Panc1 (cell line): ENCODE measurements at regions not wholly inside any gene's neighbourhood (a gene's known extent, or its start where the extent isn't known, plus 50 kb on each side); places are given as distances from the start of the nearest gene placed in this dataset.

ENCODE experiments used
- ATAC-seq: fragments of 200-7000 bp; cut with Tn5 transposase; 2 replicates; pipeline ENCODE4 v1.9.1; 2020; ENCODE audit warnings: mild to moderate bottlenecking, moderate library complexity
- BruUV-seq: library from RNA; stranded (reverse); fragments of 400-500 nt; replicated peaks from 2 replicates; lab custom pipeline; 2021; lab: Mats Ljungman, UMichigan
- CTCF ChIA-PET: fragments of 300-600 bp; sonication (Branson Sonifier 250); formaldehyde crosslinking; loops from one replicate; lab custom pipeline; 2022; ENCODE audit warnings: antibody characterized with exemption; lab: Charles Lee
- POLR2A ChIA-PET: fragments of 300-600 bp; sonication (Branson Sonifier 250); formaldehyde crosslinking; loops from one replicate; lab custom pipeline; 2022; ENCODE audit warnings: antibody characterized with exemption; lab: Charles Lee
- DNase-seq: peaks from one replicate; pipeline ENCODE4 v3.0.0-alpha.2; 2010; ENCODE audit warnings: low read depth, low spot score
- H3K27ac ChIP-seq: 2 replicates; pipeline ENCODE4 v1.5.1; 2011; ENCODE audit warnings: mild to moderate bottlenecking, low read length, inconsistent platforms
- H3K27me3 ChIP-seq: fragments of 200-500 bp; sonication (Bioruptor generic); 2 replicates; pipeline ENCODE4 v1.6.0; 2014; ENCODE audit warnings: low read length, inconsistent platforms; ENCODE audit not compliant: control insufficient read depth, insufficient read depth
- H3K36me3 ChIP-seq: fragments of 200-500 bp; sonication (Bioruptor generic); 2 replicates; pipeline ENCODE4 v1.5.1; 2014; ENCODE audit warnings: inconsistent platforms, mild to moderate bottlenecking, low read length, moderate library complexity; ENCODE audit not compliant: control insufficient read depth, insufficient read depth
- H3K4me1 ChIP-seq: 2 replicates; pipeline ENCODE4 v1.5.1; 2011; ENCODE audit warnings: inconsistent platforms, mild to moderate bottlenecking, low read length, moderate library complexity; ENCODE audit not compliant: control insufficient read depth, insufficient read depth
- H3K4me3 ChIP-seq, 2 experiments: 2 replicates each; pipeline ENCODE4 v1.5.1; 2011 to 2012; ENCODE audit warnings: low read depth in 2 of 2, low read length in 2 of 2, mild to moderate bottlenecking in 2 of 2, inconsistent platforms in 1 of 2, moderate library complexity in 1 of 2
- H3K9me3 ChIP-seq: fragments of 200-500 bp; sonication (Bioruptor generic); 2 replicates; pipeline ENCODE4 v1.5.1; 2014; ENCODE audit warnings: low read depth, mild to moderate bottlenecking, inconsistent platforms, low read length, moderate library complexity; ENCODE audit not compliant: control insufficient read depth, insufficient read depth
- POLR2AphosphoS5 ChIP-seq: IDR thresholded peaks from 2 replicates; pipeline ENCODE4 v1.6.1; 2012; ENCODE audit warnings: mild to moderate bottlenecking, low read depth, low read length, moderate library complexity
- SIN3A ChIP-seq: IDR thresholded peaks from 2 replicates; pipeline ENCODE4 v1.6.1; 2012; ENCODE audit warnings: low read depth, mild to moderate bottlenecking, low read length, moderate library complexity, borderline replicate concordance; ENCODE audit not compliant: insufficient read depth
- TCF7L2 ChIP-seq: IDR thresholded peaks from 2 replicates; pipeline ENCODE4 v1.6.1; 2011; ENCODE audit warnings: mild to moderate bottlenecking, low read depth, low read length, inconsistent platforms
- in situ Hi-C: cut with HindIII; loops from 2 replicates; pipeline ENCODE4 v1.10.0; 2016; ENCODE audit warnings: low sequenced_read_pairs, low pct_unique_long_range_greater_than_20kb
- intact Hi-C: fragments of 100-400 bp; cut with micrococcal nuclease; formaldehyde crosslinking; loops from one replicate; pipeline ENCODE4 v1.10.0; 2022; ENCODE audit not compliant: unreplicated experiment
- TF ChIP-seq, protein P1 (sequence below): fragments of 450-650 bp; IDR thresholded peaks from 2 replicates; pipeline ENCODE4 v1.5.1; 2017; ENCODE audit warnings: mild to moderate bottlenecking
- TF ChIP-seq, protein P2 (sequence below), 2 experiments: IDR thresholded peaks; 2 replicates each; pipeline ENCODE4 v1.6.1; 2011 to 2012; ENCODE audit warnings: low read depth in 2 of 2, control low read depth in 1 of 2, low read length in 1 of 2, mild to moderate bottlenecking in 1 of 2, moderate library complexity in 1 of 2; ENCODE audit not compliant: insufficient read depth in 1 of 2

DNA sequence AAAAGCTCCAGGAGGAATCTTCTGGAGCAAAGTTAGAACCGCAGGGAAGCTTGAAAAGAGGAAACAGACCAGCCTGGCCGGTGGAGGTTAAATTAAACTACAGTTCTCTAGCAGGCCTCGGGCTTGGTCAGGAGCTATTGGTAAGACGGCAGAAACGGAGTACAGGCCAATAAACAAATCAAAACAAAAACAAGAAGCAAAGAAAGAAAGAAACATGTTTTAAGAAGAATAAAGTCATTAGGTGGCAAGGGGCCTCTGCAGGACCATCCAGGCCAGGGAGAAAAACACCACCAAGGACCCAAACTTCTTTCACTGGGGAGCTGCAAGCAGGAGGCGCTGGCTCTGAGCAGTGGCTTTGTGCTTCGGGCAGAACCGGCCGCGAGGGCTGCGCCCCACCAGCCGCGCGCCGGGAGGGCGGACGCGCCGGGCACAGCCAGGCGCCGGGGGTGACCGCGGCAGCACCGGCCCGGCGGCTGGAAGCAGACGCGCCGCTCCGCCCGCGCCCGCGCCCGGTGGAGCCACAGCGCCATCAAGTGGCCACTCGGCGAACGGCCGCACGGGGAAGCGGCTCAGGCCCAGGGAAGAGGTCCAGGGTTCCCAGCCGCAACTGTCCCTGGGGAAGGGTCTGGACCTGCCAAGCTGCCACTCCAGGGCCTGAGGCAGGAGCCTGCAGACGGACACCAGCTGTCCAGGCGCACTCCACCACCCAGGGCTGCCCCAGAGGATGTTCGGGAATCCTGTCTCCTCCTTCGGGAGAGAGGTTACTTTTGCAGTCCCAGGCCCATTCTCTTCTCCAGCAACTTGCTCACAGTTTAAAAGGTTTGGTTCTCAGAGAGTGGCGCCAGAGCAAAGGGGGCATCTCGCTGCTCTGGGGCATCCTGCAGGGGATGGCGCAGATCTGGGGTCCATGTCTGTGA, 419.4 kb downstream of the SOX9 start:
- Histone ChIP-seq H3K36me3 (no peaks in the 10 kb centered on the region), H3K9me3 (no peaks in the 10 kb centered on the region; the same call in 1 of the 2 replicates), H3K4me1 (peaks cover 70% of the 10 kb centered on the region), H3K27ac (peak overlapping the region; percentile 86), H3K27me3 (no peaks in the 10 kb centered on the region), H3K4me3 (peak overlapping the region; percentile 21 to 39)
- no TSS peak for BruUV-seq
- ChIA-PET CTCF (interaction anchor here (0.5 to 1.6 kb wide), 7 partner anchors 10 to 667 kb away, joined by 3 to 6 read pairs (median 3); no protein-coding TSS in a partner anchor), POLR2A (interaction anchor here (0.5 kb wide), 1 partner anchor 419 kb away, joined by 6 read pairs; the partner anchor contains the start of gene SOX9)
- TF ChIP-seq, protein P1, sequence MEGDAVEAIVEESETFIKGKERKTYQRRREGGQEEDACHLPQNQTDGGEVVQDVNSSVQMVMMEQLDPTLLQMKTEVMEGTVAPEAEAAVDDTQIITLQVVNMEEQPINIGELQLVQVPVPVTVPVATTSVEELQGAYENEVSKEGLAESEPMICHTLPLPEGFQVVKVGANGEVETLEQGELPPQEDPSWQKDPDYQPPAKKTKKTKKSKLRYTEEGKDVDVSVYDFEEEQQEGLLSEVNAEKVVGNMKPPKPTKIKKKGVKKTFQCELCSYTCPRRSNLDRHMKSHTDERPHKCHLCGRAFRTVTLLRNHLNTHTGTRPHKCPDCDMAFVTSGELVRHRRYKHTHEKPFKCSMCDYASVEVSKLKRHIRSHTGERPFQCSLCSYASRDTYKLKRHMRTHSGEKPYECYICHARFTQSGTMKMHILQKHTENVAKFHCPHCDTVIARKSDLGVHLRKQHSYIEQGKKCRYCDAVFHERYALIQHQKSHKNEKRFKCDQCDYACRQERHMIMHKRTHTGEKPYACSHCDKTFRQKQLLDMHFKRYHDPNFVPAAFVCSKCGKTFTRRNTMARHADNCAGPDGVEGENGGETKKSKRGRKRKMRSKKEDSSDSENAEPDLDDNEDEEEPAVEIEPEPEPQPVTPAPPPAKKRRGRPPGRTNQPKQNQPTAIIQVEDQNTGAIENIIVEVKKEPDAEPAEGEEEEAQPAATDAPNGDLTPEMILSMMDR, result peak; percentile 99
- TF ChIP-seq POLR2AphosphoS5, result no peak; the same call in 1 of the 2 replicates
- TF ChIP-seq TCF7L2, result peak; percentile 33; the same call in 1 of the 2 replicates
- TF ChIP-seq SIN3A, result no peak
- TF ChIP-seq, protein P2, sequence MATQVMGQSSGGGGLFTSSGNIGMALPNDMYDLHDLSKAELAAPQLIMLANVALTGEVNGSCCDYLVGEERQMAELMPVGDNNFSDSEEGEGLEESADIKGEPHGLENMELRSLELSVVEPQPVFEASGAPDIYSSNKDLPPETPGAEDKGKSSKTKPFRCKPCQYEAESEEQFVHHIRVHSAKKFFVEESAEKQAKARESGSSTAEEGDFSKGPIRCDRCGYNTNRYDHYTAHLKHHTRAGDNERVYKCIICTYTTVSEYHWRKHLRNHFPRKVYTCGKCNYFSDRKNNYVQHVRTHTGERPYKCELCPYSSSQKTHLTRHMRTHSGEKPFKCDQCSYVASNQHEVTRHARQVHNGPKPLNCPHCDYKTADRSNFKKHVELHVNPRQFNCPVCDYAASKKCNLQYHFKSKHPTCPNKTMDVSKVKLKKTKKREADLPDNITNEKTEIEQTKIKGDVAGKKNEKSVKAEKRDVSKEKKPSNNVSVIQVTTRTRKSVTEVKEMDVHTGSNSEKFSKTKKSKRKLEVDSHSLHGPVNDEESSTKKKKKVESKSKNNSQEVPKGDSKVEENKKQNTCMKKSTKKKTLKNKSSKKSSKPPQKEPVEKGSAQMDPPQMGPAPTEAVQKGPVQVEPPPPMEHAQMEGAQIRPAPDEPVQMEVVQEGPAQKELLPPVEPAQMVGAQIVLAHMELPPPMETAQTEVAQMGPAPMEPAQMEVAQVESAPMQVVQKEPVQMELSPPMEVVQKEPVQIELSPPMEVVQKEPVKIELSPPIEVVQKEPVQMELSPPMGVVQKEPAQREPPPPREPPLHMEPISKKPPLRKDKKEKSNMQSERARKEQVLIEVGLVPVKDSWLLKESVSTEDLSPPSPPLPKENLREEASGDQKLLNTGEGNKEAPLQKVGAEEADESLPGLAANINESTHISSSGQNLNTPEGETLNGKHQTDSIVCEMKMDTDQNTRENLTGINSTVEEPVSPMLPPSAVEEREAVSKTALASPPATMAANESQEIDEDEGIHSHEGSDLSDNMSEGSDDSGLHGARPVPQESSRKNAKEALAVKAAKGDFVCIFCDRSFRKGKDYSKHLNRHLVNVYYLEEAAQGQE (IDR thresholded peaks at IDR 0.05; ENCODE audit: insufficient read depth in 1 of 2, low read depth in 2 of 2, low read length in 1 of 2), result peak in 1 of 2 experiments; percentile 62; a peak in 2 of 4 replicates
- in situ Hi-C loops (no loop called here), intact Hi-C loops (loop anchor here (2.0 to 10.0 kb wide), 2 partner anchors 417 to 1065 kb away; no protein-coding TSS in a partner anchor)
- DNase-seq (no peak), ATAC-seq (peak; percentile 94)

DNA sequence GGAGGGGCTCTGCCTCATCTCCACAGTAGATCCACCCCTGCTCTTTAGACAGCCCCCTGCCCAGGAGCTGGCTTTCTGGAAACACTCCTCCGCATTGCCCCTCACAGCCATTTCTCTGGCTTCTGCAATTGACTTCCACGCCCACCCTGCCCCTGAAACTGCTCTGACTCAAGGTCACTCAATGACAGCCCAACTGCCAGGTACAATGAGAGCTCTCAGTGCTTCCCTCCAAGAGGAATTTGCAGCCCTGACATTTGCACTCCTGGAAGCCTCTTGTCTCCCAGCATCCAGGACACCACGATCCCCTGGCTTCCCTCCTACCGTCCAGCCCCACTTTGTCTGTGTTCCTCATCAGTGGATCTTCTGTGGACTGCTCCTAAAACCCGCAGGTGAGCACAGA, 421.5 kb downstream of the SOX9 start:
- H3K36me3 ChIP-seq, result no peaks in the 10 kb centered on the region
- H3K9me3 ChIP-seq, result no peaks in the 10 kb centered on the region; the same call in 1 of the 2 replicates
- ChIA-PET POLR2A (interaction anchor here (0.7 kb wide), 1 partner anchor 13 kb away, joined by 3 read pairs; no protein-coding TSS in a partner anchor), CTCF (no interaction called here)
- intact Hi-C loops, result no loop called here
- H3K4me1 ChIP-seq, result peaks cover 55% of the 10 kb centered on the region
- in situ Hi-C loops, result no loop called here
- ATAC-seq (no peak), DNase-seq (no peak)
- H3K27me3 ChIP-seq, result no peaks in the 10 kb centered on the region
- no peak overlapping the region for H3K4me3 ChIP-seq
- TF ChIP-seq, protein P1, result no peak
- TF ChIP-seq, protein P2 (IDR thresholded peaks at IDR 0.05; ENCODE audit: insufficient read depth in 1 of 2, low read depth in 2 of 2, low read length in 1 of 2), result no peak
- no peak for TF ChIP-seq TCF7L2
- TF ChIP-seq SIN3A, result no peak
- TF ChIP-seq POLR2AphosphoS5, result no peak
- peak overlapping the region; percentile 86 for H3K27ac ChIP-seq
- BruUV-seq, result no TSS peak
